Thyroid gland (tissue), 4 donors: ENCODE measurements at regions not wholly inside any gene's neighbourhood (a gene's known extent, or its start where the extent isn't known, plus 50 kb on each side); places are given as distances from the start of the nearest gene placed in this dataset.

Source experiments
- DNase-seq, 2 donors: peaks; one replicate each; pipeline ENCODE4 v3.0.0-alpha.2; 2019
- H3K27ac ChIP-seq, 3 donors: fragments of 200-600 bp; sonication (generic); 1 replicate in 2 of 3; 2 replicates in 1 of 3; pipeline ENCODE4 v1.5.1; 2016 to 2019; ENCODE audit warnings: mild to moderate bottlenecking in 1 of 3, moderate library complexity in 1 of 3
- H3K27me3 ChIP-seq: fragments of 200-600 bp; sonication (generic); one replicate; pipeline ENCODE4 v1.5.1; 2019
- H3K36me3 ChIP-seq, 2 donors: fragments of 200-600 bp; sonication (generic); one replicate each; pipeline ENCODE4 v1.5.1; 2016 to 2019
- H3K4me1 ChIP-seq, 2 donors: fragments of 200-600 bp; sonication (generic); one replicate each; pipeline ENCODE4 v1.5.1; 2017 to 2019
- H3K4me3 ChIP-seq, 3 donors: fragments of 200-600 bp; sonication (generic); replicated peaks in 1 of 3; 1 replicate in 2 of 3; 2 replicates in 1 of 3; pipeline ENCODE4 v1.5.1; 2016; ENCODE audit warnings: mild to moderate bottlenecking in 1 of 3
- H3K9me3 ChIP-seq: fragments of 200-600 bp; sonication (generic); one replicate; pipeline ENCODE4 v1.5.1; 2017
- CTCF ChIP-seq, 6 experiments: fragments of 200-600 bp in 3 of 6; fragments of 450-650 bp in 3 of 6; sonication (generic) in 3 of 6; IDR thresholded peaks; one replicate each; pipeline ENCODE4 v1.5.1; 2016 to 2019; ENCODE audit warnings: antibody characterized with exemption in 6 of 6, mild to moderate bottlenecking in 2 of 6, inconsistent platforms in 1 of 6, moderate library complexity in 1 of 6
- POLR2A ChIP-seq, 2 donors: fragments of 450-650 bp; IDR thresholded peaks; one replicate each; pipeline ENCODE4 v1.6.1; 2017; ENCODE audit warnings: antibody characterized with exemption in 2 of 2, mild to moderate bottlenecking in 2 of 2, moderate library complexity in 1 of 2
- WGBS, 2 donors: methylation state at CpG; one replicate each; pipeline ENCODE4 v1.1.5; 2017; 5-methylcytosine and 5-hydroxymethylcytosine counted together
- intact Hi-C: fragments of 100-400 bp; cut with DNase I; formaldehyde crosslinking; loops from one replicate; pipeline ENCODE4 v1.15.1; 2023

- Histone ChIP-seq H3K36me3 (no peaks in the 10 kb centered on the region), H3K27me3 (no peaks in the 10 kb centered on the region), H3K9me3 (no peaks in the 10 kb centered on the region), H3K4me3 (no peak overlapping the region), H3K27ac (no peak overlapping the region), H3K4me1 (no peaks in the 10 kb centered on the region)
- no peak for DNase-seq
- WGBS, 2 donors, result 92 to 100% methylated on average over 5 of the region's 5 CpGs
- intact Hi-C loops, result no loop called here
- TF ChIP-seq POLR2A (IDR thresholded peaks at IDR 0.05) (no peak), CTCF (IDR thresholded peaks at IDR 0.05) (no peak)
These were observed 134.1 kb upstream of the NALF2 start for GRCh38 chrX:69369999-69370398.

GRCh38 chrX:69366183-69366582, 137.9 kb upstream of the NALF2 start:
- 94 to 95% methylated on average over 2 of the region's 2 CpGs for WGBS, 2 donors
- no peaks in the 10 kb centered on the region for H3K36me3 ChIP-seq
- H3K27ac ChIP-seq, result no peak overlapping the region
- H3K27me3 ChIP-seq, result no peaks in the 10 kb centered on the region
- H3K4me1 ChIP-seq, result no peaks in the 10 kb centered on the region
- H3K9me3 ChIP-seq, result no peaks in the 10 kb centered on the region
- intact Hi-C loops, result no loop called here
- H3K4me3 ChIP-seq, result no peak overlapping the region
- DNase-seq, result no peak
- TF ChIP-seq POLR2A (IDR thresholded peaks at IDR 0.05) (no peak), CTCF (IDR thresholded peaks at IDR 0.05) (no peak)

GRCh38 chrX:69365755-69366154, 138.4 kb upstream of the NALF2 start:
- no peak for DNase-seq

GRCh38 chrX:69365349-69365748, 138.8 kb upstream of the NALF2 start:
- no peak for TF ChIP-seq CTCF (IDR thresholded peaks at IDR 0.05)
- no peak for TF ChIP-seq POLR2A (IDR thresholded peaks at IDR 0.05)
- H3K27ac ChIP-seq, result no peak overlapping the region
- H3K27me3 ChIP-seq, result no peaks in the 10 kb centered on the region
- H3K36me3 ChIP-seq, result no peaks in the 10 kb centered on the region
- H3K9me3 ChIP-seq, result no peaks in the 10 kb centered on the region
- no CpG with 5 or more reads among the region's 1 CpG for WGBS, 2 donors
- no peaks in the 10 kb centered on the region for H3K4me1 ChIP-seq
- intact Hi-C loops, result no loop called here
- DNase-seq, result no peak
- H3K4me3 ChIP-seq, result no peak overlapping the region

More at GRCh38 chrX:69365755-69366154, 138.4 kb upstream of the NALF2 start:
- intact Hi-C loops, result no loop called here
- Histone ChIP-seq H3K27ac (no peak overlapping the region), H3K27me3 (no peaks in the 10 kb centered on the region), H3K4me3 (no peak overlapping the region), H3K4me1 (no peaks in the 10 kb centered on the region), H3K9me3 (no peaks in the 10 kb centered on the region), H3K36me3 (no peaks in the 10 kb centered on the region)
- TF ChIP-seq CTCF (IDR thresholded peaks at IDR 0.05) (no peak), POLR2A (IDR thresholded peaks at IDR 0.05) (no peak)
- 100% methylated on average over 1 of the region's 1 CpG; no CpG with 5 or more reads in 1 of the 2 donors for WGBS, 2 donors

- H3K4me3 ChIP-seq, result no peak overlapping the region
- peak; percentile 2 for DNase-seq
- H3K36me3 ChIP-seq, result no peaks in the 10 kb centered on the region
- 36 to 37% methylated on average over 2 to 3 of the region's 4 CpGs for WGBS, 2 donors
- H3K9me3 ChIP-seq, result no peaks in the 10 kb centered on the region
- no peak for TF ChIP-seq POLR2A (IDR thresholded peaks at IDR 0.05)
- TF ChIP-seq CTCF (IDR thresholded peaks at IDR 0.05), result no peak
- intact Hi-C loops, result no loop called here
- no peak overlapping the region for H3K27ac ChIP-seq
- no peaks in the 10 kb centered on the region for H3K4me1 ChIP-seq
- H3K27me3 ChIP-seq, result no peaks in the 10 kb centered on the region
These were observed 141.3 kb upstream of the NALF2 start for GRCh38 chrX:69362856-69363255.
